PC-9 (cell line): ENCODE measurements at regions not wholly inside any gene's neighbourhood (a gene's known extent, or its start where the extent isn't known, plus 50 kb on each side); places are given as distances from the start of the nearest gene placed in this dataset.

Experiments used
- CTCF ChIP-seq: fragments of 200-600 bp; sonication (generic); conservative IDR thresholded peaks from 2 replicates; pipeline ENCODE4 v1.6.1; 2017; ENCODE audit warnings: mixed run types, antibody characterized with exemption, mild to moderate bottlenecking, moderate library complexity
- EZH2 ChIP-seq: fragments of 200-600 bp; sonication (generic); IDR thresholded peaks from 2 replicates; pipeline ENCODE4 v1.8.0; 2017; ENCODE audit warnings: antibody characterized with exemption, low read depth

GRCh38 chr7:24157666-24158065 is 126.3 kb upstream of the NPY start:
- TF ChIP-seq EZH2 (no peak), CTCF (no peak)
